OCI-LY3 (cell line): ENCODE measurements at regions not wholly inside any gene's neighbourhood (a gene's known extent, or its start where the extent isn't known, plus 50 kb on each side); places are given as distances from the start of the nearest gene placed in this dataset.

Experiments
- H2AFZ ChIP-seq: fragments of 200-600, 300-600 bp; shearing (Covaris generic); 2 replicates; pipeline ENCODE4 v1.6.0; 2014; ENCODE audit warnings: antibody characterized with exemption, low read depth, low read length
- H3K27ac ChIP-seq: fragments of 200-600, 300-600 bp; sonication (generic); 2 replicates; pipeline ENCODE4 v1.5.1; 2014; ENCODE audit warnings: mild to moderate bottlenecking, low read length, moderate library complexity, mixed read lengths
- H3K27me3 ChIP-seq: fragments of 200-600, 300-600 bp; sonication (generic); 2 replicates; pipeline ENCODE4 v1.6.1; 2014; ENCODE audit warnings: low read depth, low read length, mixed read lengths
- H3K36me3 ChIP-seq: fragments of 200-600, 300-600 bp; sonication (generic); replicated peaks from 2 replicates; pipeline ENCODE3; 2014; ENCODE audit warnings: low read depth, low read length, mixed read lengths
- H3K4me1 ChIP-seq: fragments of 300-600, 200-600 bp; sonication (generic); 2 replicates; pipeline ENCODE4 v1.6.1; 2014; ENCODE audit warnings: low read length, mixed read lengths
- H3K4me2 ChIP-seq: fragments of 200-600, 300-600 bp; sonication (generic); 2 replicates; pipeline ENCODE4 v1.6.1; 2014; ENCODE audit warnings: low read length, mixed read lengths
- H3K4me3 ChIP-seq: fragments of 300-600, 200-600 bp; sonication (generic); 2 replicates; pipeline ENCODE4 v1.5.1; 2014; ENCODE audit warnings: antibody characterized with exemption, mild to moderate bottlenecking, low read length, moderate library complexity
- H3K79me2 ChIP-seq: fragments of 300-600, 200-600 bp; shearing (Covaris generic); 2 replicates; pipeline ENCODE4 v1.6.1; 2014; ENCODE audit warnings: mild to moderate bottlenecking, low read length, mixed read lengths
- H3K9ac ChIP-seq: fragments of 300-600, 200-600 bp; shearing (Covaris generic); 2 replicates; pipeline ENCODE4 v1.6.0; 2014; ENCODE audit warnings: mild to moderate bottlenecking, low read length, moderate library complexity
- H3K9me3 ChIP-seq: fragments of 200-600, 300-600 bp; shearing (Covaris generic); 2 replicates; pipeline ENCODE4 v1.6.1; 2014; ENCODE audit warnings: low read length, mixed read lengths; ENCODE audit not compliant: insufficient read depth
- H4K20me1 ChIP-seq: fragments of 200-600, 300-600 bp; sonication (generic); 2 replicates; pipeline ENCODE4 v1.6.1; 2016; ENCODE audit warnings: low read length, mixed read lengths; ENCODE audit not compliant: insufficient read depth
- CTCF ChIP-seq: fragments of 200-600, 300-600 bp; sonication (generic); IDR thresholded peaks from 2 replicates; pipeline ENCODE4 v1.5.1; 2014; ENCODE audit warnings: antibody characterized with exemption, low read length, low read depth
- EZH2phosphoT487 ChIP-seq: fragments of 200-600 bp; shearing (Covaris generic); IDR thresholded peaks from 2 replicates; pipeline ENCODE4 v1.6.1; 2018; ENCODE audit warnings: antibody characterized with exemption, mixed run types, low read depth

DNA sequence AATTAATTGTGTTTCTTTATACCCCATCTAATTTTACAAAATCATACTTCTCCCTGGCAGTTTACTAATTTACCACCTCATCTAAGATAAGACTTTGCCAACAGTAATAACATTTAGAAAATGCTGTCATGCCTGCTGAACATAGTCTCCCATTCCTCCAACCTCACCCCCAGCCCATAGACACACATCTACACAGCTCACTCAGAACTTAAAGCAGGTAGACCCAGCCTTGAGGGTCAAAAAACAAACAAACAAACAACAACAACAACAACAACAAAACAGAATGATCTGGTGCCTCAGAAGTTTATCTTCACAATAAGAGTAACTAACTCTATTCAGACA lies 94.0 kb downstream of the ZC3H11B start:
- Histone ChIP-seq H3K27ac (no peak overlapping the region), H3K36me3 (no peaks in the 10 kb centered on the region), H3K4me2 (no peak overlapping the region), H3K79me2 (no peaks in the 10 kb centered on the region), H3K4me1 (peaks cover under 1% of the 10 kb centered on the region), H3K9ac (no peak overlapping the region), H3K27me3 (no peaks in the 10 kb centered on the region), H3K9me3 (no peaks in the 10 kb centered on the region), H2AFZ (no peak overlapping the region), H4K20me1 (no peaks in the 10 kb centered on the region), H3K4me3 (no peak overlapping the region)
- no peak for TF ChIP-seq CTCF
- TF ChIP-seq EZH2phosphoT487: no peak

DNA sequence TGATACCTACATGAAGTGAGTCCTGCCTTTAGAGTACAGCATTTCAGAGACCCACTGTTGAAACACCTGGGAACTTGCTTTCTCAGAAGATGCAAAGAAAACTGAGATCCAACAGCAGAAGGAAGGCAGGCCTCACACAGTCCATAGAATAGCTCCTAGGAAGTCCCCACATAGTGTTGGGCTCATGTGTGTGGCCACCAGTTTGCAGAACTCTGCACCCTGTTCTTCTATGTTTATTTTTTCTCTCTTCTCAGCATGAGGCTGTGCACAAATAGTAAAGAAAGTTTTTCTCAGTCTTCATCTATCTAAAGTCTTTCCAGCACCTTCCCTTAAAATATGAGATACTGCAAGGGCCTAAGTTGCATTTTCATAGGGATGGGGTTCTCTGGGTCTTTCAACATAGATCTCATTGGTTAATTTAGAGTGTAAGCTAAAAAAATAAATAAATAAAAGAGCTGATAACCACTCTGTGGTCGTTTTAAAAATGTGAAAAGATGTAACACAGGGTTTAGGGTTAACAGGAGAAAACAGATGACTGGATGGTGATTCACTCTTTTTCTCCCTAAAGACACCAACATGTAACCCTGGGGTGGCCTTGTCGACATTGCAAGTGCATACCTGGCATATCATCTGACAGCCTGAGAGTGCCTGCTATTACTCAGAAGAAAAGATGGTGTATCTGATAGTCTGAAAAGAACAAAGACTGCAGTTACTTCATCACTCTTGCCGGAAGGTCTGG lies 94.6 kb downstream of the ZC3H11B start:
- H3K4me2 ChIP-seq: no peak overlapping the region
- TF ChIP-seq EZH2phosphoT487: no peak
- no peak for TF ChIP-seq CTCF
- H3K27ac ChIP-seq: no peak overlapping the region

GRCh38 chr1:219517031-219517430 lies 95.9 kb downstream of the ZC3H11B start:
- Histone ChIP-seq H3K9ac (no peak overlapping the region), H4K20me1 (no peaks in the 10 kb centered on the region), H3K27ac (no peak overlapping the region), H3K27me3 (no peaks in the 10 kb centered on the region), H3K9me3 (no peaks in the 10 kb centered on the region), H3K4me3 (no peak overlapping the region), H3K4me2 (no peak overlapping the region), H2AFZ (no peak overlapping the region), H3K79me2 (no peaks in the 10 kb centered on the region), H3K36me3 (no peaks in the 10 kb centered on the region), H3K4me1 (peaks cover 10% of the 10 kb centered on the region)
- no peak for TF ChIP-seq CTCF

More for the DNA sequence above, 94.6 kb downstream of the ZC3H11B start:
- Histone ChIP-seq H3K4me1 (peaks cover 6% of the 10 kb centered on the region), H3K9ac (no peak overlapping the region), H3K27me3 (no peaks in the 10 kb centered on the region), H4K20me1 (no peaks in the 10 kb centered on the region), H3K79me2 (no peaks in the 10 kb centered on the region), H2AFZ (no peak overlapping the region), H3K9me3 (no peaks in the 10 kb centered on the region), H3K36me3 (no peaks in the 10 kb centered on the region), H3K4me3 (no peak overlapping the region)

GRCh38 chr1:219514728-219515127 lies 98.2 kb downstream of the ZC3H11B start:
- H3K27me3 ChIP-seq: no peaks in the 10 kb centered on the region
- no peak overlapping the region for H2AFZ ChIP-seq
- H3K79me2 ChIP-seq: no peaks in the 10 kb centered on the region
- H3K9ac ChIP-seq: no peak overlapping the region
- H3K4me1 ChIP-seq: peaks cover 10% of the 10 kb centered on the region
- no peak for TF ChIP-seq EZH2phosphoT487
- no peak for TF ChIP-seq CTCF
- H3K9me3 ChIP-seq: no peaks in the 10 kb centered on the region
- no peaks in the 10 kb centered on the region for H4K20me1 ChIP-seq
- no peak overlapping the region for H3K27ac ChIP-seq
- H3K4me3 ChIP-seq: no peak overlapping the region
- H3K36me3 ChIP-seq: no peaks in the 10 kb centered on the region
- no peak overlapping the region for H3K4me2 ChIP-seq
